Gastrocnemius medialis (tissue), 4 donors: ENCODE measurements at regions not wholly inside any gene's neighbourhood (a gene's known extent, or its start where the extent isn't known, plus 50 kb on each side); places are given as distances from the start of the nearest gene placed in this dataset.

Experiments
- ATAC-seq, 2 donors: fragments of 150-250 bp; one replicate each; pipeline ENCODE4 v1.9.1; 2016
- DNase-seq, 2 donors: peaks; one replicate each; pipeline ENCODE4 v3.0.0-alpha.2; 2019
- H3K27ac ChIP-seq, 4 donors: fragments of 200-600 bp; sonication (generic); 1 replicate in 1 of 4; 2 replicates in 3 of 4; pipeline ENCODE4 v1.5.1; 2016 to 2018; ENCODE audit warnings: mild to moderate bottlenecking in 2 of 4, moderate library complexity in 1 of 4
- H3K27me3 ChIP-seq, 3 donors: fragments of 200-600 bp; sonication (generic) in 2 of 3; 1 replicate in 1 of 3; 2 replicates in 2 of 3; pipeline versions ENCODE4 v1.5.1 to v1.6.0; 2016 to 2019; ENCODE audit warnings: mild to moderate bottlenecking in 1 of 3, moderate library complexity in 1 of 3
- H3K36me3 ChIP-seq, 2 donors: fragments of 200-600 bp; sonication (generic) in 1 of 2; one replicate each; pipeline ENCODE4 v1.5.1; 2017 to 2018
- H3K4me1 ChIP-seq, 2 donors: fragments of 200-600 bp; sonication (generic) in 1 of 2; one replicate each; pipeline ENCODE4 v1.5.1; 2016 to 2017; ENCODE audit warnings: mild to moderate bottlenecking in 2 of 2
- H3K4me3 ChIP-seq, 4 donors: fragments of 200-600 bp; sonication (generic) in 3 of 4; 1 replicate in 1 of 4; 2 replicates in 3 of 4; pipeline ENCODE4 v1.5.1; 2016 to 2019; ENCODE audit warnings: mild to moderate bottlenecking in 2 of 4
- H3K9me3 ChIP-seq, 3 donors: fragments of 200-600 bp; sonication (generic) in 2 of 3; 1 replicate in 1 of 3; 2 replicates in 2 of 3; pipeline ENCODE4 v1.5.1; 2016 to 2019
- POLR2A ChIP-seq, 2 donors: fragments of 450-650 bp; IDR thresholded peaks; one replicate each; pipeline ENCODE4 v1.6.1; 2017; ENCODE audit warnings: antibody characterized with exemption in 2 of 2, mild to moderate bottlenecking in 2 of 2, moderate library complexity in 2 of 2
- in situ Hi-C, 4 donors: fragments of 200-750 bp; cut with MboI; loops; one replicate each; pipeline versions ENCODE4 v1.15.0 to v1.8.0; 2017; ENCODE audit warnings: low sequenced_read_pairs in 4 of 4
- intact Hi-C: fragments of 100-400 bp; cut with DNase I; formaldehyde crosslinking; loops from one replicate; pipeline ENCODE4 v1.15.1; 2023; ENCODE audit warnings: low total_unique reads
- TF ChIP-seq, protein P1 (sequence below), 5 experiments: fragments of 450-650 bp in 3 of 5; fragments of 200-600 bp in 2 of 5; sonication (generic) in 2 of 5; IDR thresholded peaks in 4 of 5; conservative IDR thresholded peaks in 1 of 5; 1 replicate in 4 of 5; 2 replicates in 1 of 5; pipeline ENCODE4 v1.5.1; 2016 to 2019; ENCODE audit warnings: antibody characterized with exemption in 5 of 5, mild to moderate bottlenecking in 3 of 5, moderate library complexity in 3 of 5

DNA sequence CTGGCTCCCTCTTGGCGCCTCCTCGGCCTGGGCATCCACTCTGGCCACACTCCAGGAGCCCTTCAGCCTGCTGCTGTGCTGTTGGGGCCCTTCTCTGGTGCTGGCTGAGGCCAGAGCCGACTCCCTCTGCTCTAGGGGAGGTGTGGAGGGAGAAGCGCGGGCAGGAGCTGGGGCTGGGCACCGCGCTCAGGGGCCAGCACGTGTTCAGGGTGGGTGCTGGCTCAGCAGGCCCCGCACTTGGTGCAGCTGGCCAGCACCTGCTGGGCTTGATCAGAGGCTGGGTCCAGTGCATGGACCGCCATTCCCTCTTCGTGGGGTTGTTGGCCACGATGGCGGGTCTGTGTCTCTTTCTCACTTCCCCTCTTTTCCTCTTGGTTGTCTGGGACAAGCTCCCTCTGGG is 2381.0 kb downstream of the LRRC4C start:
- no peaks in the 10 kb centered on the region for H3K9me3 ChIP-seq
- intact Hi-C loops = no loop called here
- H3K27ac ChIP-seq = no peak overlapping the region
- H3K36me3 ChIP-seq = no peaks in the 10 kb centered on the region
- no peak for ATAC-seq
- H3K27me3 ChIP-seq = no peaks in the 10 kb centered on the region
- no peaks in the 10 kb centered on the region for H3K4me1 ChIP-seq
- in situ Hi-C loops = no loop called here
- TF ChIP-seq, protein P1, sequence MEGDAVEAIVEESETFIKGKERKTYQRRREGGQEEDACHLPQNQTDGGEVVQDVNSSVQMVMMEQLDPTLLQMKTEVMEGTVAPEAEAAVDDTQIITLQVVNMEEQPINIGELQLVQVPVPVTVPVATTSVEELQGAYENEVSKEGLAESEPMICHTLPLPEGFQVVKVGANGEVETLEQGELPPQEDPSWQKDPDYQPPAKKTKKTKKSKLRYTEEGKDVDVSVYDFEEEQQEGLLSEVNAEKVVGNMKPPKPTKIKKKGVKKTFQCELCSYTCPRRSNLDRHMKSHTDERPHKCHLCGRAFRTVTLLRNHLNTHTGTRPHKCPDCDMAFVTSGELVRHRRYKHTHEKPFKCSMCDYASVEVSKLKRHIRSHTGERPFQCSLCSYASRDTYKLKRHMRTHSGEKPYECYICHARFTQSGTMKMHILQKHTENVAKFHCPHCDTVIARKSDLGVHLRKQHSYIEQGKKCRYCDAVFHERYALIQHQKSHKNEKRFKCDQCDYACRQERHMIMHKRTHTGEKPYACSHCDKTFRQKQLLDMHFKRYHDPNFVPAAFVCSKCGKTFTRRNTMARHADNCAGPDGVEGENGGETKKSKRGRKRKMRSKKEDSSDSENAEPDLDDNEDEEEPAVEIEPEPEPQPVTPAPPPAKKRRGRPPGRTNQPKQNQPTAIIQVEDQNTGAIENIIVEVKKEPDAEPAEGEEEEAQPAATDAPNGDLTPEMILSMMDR (IDR thresholded peaks at IDR 0.05 in 4 of 5, conservative IDR thresholded peaks at IDR 0.05 in 1 of 5) = no peak
- no peak for TF ChIP-seq POLR2A (IDR thresholded peaks at IDR 0.05)
- DNase-seq = no peak
- H3K4me3 ChIP-seq = no peak overlapping the region

DNA sequence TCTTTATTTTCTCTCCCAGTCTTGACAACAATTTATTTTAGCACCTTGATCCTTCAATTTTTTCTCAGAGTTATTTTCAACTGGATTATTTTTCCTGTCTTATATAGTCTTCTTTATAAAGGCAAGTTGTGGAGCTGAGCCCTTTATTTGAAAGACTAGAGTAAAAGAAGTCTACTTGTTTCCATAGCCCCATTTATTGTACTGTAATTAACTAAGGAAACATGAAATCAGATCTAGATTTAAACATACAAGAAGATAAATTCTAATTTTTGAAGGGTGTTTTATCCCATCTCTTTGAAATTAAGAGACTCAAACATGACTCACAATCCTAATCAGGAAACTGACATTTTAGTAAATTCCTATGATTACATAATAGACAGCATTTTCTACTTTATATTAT is 2421.8 kb downstream of the LRRC4C start:
- intact Hi-C loops (no loop called here), in situ Hi-C loops (no loop called here)
- no peak for DNase-seq
- no peak overlapping the region for H3K27ac ChIP-seq
- no peak for ATAC-seq
- H3K4me1 ChIP-seq = no peaks in the 10 kb centered on the region
- TF ChIP-seq, protein P1 (IDR thresholded peaks at IDR 0.05 in 4 of 5, conservative IDR thresholded peaks at IDR 0.05 in 1 of 5) = no peak
- TF ChIP-seq POLR2A (IDR thresholded peaks at IDR 0.05) = no peak
- no peak overlapping the region for H3K4me3 ChIP-seq
- no peaks in the 10 kb centered on the region for H3K27me3 ChIP-seq
- no peaks in the 10 kb centered on the region for H3K36me3 ChIP-seq
- H3K9me3 ChIP-seq = no peaks in the 10 kb centered on the region

DNA sequence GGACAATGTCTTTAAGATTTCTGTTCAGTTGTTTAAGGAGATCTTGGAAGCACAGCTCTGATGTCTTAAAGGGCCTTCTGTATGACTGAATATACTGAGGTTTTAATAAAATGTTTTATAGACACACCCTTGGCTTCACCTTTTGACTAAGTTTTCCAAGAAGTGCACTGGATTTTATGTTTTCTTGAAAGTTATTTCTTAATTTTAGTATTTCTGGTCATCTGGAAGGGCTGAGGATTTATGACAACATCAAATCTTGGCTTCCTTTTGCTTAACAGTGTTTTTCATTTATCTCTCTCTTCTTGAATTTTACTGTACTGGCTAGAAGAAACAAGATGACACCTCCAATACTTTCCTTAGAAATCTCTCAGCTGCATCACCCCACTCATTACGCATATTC is 2423.4 kb downstream of the LRRC4C start:
- Histone ChIP-seq H3K27ac (no peak overlapping the region), H3K27me3 (no peaks in the 10 kb centered on the region), H3K36me3 (no peaks in the 10 kb centered on the region), H3K4me3 (no peak overlapping the region), H3K4me1 (no peaks in the 10 kb centered on the region), H3K9me3 (no peaks in the 10 kb centered on the region)
- in situ Hi-C loops (no loop called here), intact Hi-C loops (no loop called here)
- no peak for ATAC-seq
- DNase-seq = no peak
- TF ChIP-seq, protein P1 (IDR thresholded peaks at IDR 0.05 in 4 of 5, conservative IDR thresholded peaks at IDR 0.05 in 1 of 5) = no peak
- no peak for TF ChIP-seq POLR2A (IDR thresholded peaks at IDR 0.05)

DNA sequence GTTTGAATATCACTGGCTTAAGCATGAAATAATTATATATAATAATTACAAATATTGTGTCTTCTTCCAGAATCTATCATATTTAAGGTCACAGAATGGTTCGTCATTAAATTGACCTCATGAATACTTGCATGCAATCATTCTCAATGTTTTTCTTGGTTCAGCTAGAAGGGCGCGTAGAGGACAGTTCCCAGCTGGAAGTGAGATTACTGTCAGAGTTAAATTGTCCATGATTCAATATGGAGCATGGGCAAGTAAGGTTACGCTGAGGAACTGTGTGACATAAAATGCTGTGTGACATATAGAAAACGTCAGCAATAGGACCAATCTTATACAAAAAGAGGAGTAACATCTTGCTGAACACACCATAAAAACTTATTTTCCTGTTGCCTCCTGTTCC is 2423.5 kb upstream of the RAG2 start:
- no peak for TF ChIP-seq POLR2A (IDR thresholded peaks at IDR 0.05)
- TF ChIP-seq, protein P1 (IDR thresholded peaks at IDR 0.05 in 4 of 5, conservative IDR thresholded peaks at IDR 0.05 in 1 of 5) = no peak
- Histone ChIP-seq H3K36me3 (no peaks in the 10 kb centered on the region), H3K9me3 (no peaks in the 10 kb centered on the region), H3K27ac (no peak overlapping the region), H3K27me3 (no peaks in the 10 kb centered on the region), H3K4me1 (no peaks in the 10 kb centered on the region), H3K4me3 (no peak overlapping the region)
- no peak for DNase-seq
- in situ Hi-C loops (no loop called here), intact Hi-C loops (no loop called here)
- no peak for ATAC-seq

DNA sequence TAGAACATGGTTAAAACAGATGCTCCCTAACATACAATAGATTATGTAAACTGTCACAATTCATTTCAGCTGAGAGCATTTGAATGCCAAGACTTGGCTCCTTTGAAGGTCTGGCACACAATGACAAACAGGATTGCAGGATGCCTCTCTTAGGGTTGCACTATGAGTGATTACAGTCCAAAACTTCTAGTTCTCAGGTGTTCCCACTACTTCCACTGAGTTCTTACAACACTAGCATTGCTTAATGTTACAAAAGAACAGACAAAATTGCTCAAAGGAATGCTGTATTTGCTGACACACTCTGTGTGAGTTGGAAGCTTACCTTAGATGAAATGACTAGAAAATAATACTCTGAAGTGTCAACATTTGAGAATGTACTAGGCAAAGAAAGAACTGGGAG is 2413.8 kb upstream of the RAG2 start:
- Histone ChIP-seq H3K27ac (no peak overlapping the region), H3K4me1 (no peaks in the 10 kb centered on the region), H3K4me3 (no peak overlapping the region), H3K9me3 (no peaks in the 10 kb centered on the region), H3K36me3 (no peaks in the 10 kb centered on the region), H3K27me3 (no peaks in the 10 kb centered on the region)
- DNase-seq (no peak), ATAC-seq (no peak)
- intact Hi-C loops = no loop called here
- TF ChIP-seq, protein P1 (IDR thresholded peaks at IDR 0.05 in 4 of 5, conservative IDR thresholded peaks at IDR 0.05 in 1 of 5) = no peak
- TF ChIP-seq POLR2A (IDR thresholded peaks at IDR 0.05) = no peak
- in situ Hi-C loops = no loop called here
